GM12878 (cell line): ENCODE measurements at regions not wholly inside any gene's neighbourhood (a gene's known extent, or its start where the extent isn't known, plus 50 kb on each side); places are given as distances from the start of the nearest gene placed in this dataset.

Source experiments
- ATAC-seq: fragments of 200-7000 bp; cut with Tn5 transposase; 3 replicates; pipeline ENCODE4 v1.9.1; 2020; ENCODE audit warnings: mild to moderate bottlenecking, moderate library complexity
- BruUV-seq: library from RNA; stranded (reverse); fragments of 400-500 nt; replicated peaks from 2 replicates; lab custom pipeline; 2021; lab: Mats Ljungman, UMichigan
- CTCF ChIA-PET: fragments of 300-600 bp; sonication (Branson Sonifier 250); formaldehyde crosslinking; extraction: SDS; loops from one replicate; lab custom pipeline; 2021; ENCODE audit warnings: inconsistent platforms; lab: Yijun Ruan, JAX
- POLR2A ChIA-PET: fragments of 350-600 bp; formaldehyde crosslinking; extraction: SDS; loops from one replicate; lab custom pipeline; 2021; ENCODE audit warnings: inconsistent platforms; lab: Charles Lee
- RAD21 ChIA-PET: fragments of 300-600 bp; sonication (Branson Sonifier 250); formaldehyde crosslinking; loops from one replicate; lab custom pipeline; 2023; ENCODE audit warnings: antibody characterized with exemption; ENCODE audit not compliant: unreplicated experiment; lab: Charles Lee
- SMC1A ChIA-PET: fragments of 300-600 bp; sonication (Branson Sonifier 250); formaldehyde crosslinking; loops from one replicate; lab custom pipeline; 2023; ENCODE audit not compliant: unreplicated experiment, uncharacterized antibody; lab: Charles Lee
- DNase-seq: peaks from one replicate; pipeline ENCODE4 v3.0.0-alpha.2; 2011; ENCODE audit warnings: low read depth, low spot score
- FAIRE-seq: peaks from 3 replicates; lab custom pipeline; 2011; peaks lifted over from hg19 to GRCh38; lab: Jason Lieb, UNC
- H2AFZ ChIP-seq: 2 replicates; pipeline ENCODE4 v1.6.0; 2011; ENCODE audit warnings: low read depth, low read length, control low read depth; ENCODE audit not compliant: control insufficient read depth
- H3K27ac ChIP-seq: 2 replicates; pipeline ENCODE4 v1.5.1; 2011; ENCODE audit warnings: control low read depth; ENCODE audit not compliant: control insufficient read depth, insufficient read depth
- H3K27me3 ChIP-seq, 2 experiments: replicated peaks in 1 of 2; 2 replicates each; pipeline versions ENCODE4 v1.6.0 to v1.6.1; 2011; ENCODE audit warnings: low read length in 1 of 2; ENCODE audit not compliant: control insufficient read depth in 2 of 2, insufficient read depth in 2 of 2
- H3K36me3 ChIP-seq, 2 experiments: 2 replicates each; pipeline ENCODE4 v1.5.1; 2011; ENCODE audit warnings: low read length in 1 of 2; ENCODE audit not compliant: control insufficient read depth in 2 of 2, insufficient read depth in 2 of 2
- H3K4me1 ChIP-seq: 2 replicates; pipeline ENCODE4 v1.6.1; 2011; ENCODE audit warnings: mild to moderate bottlenecking, low read length, moderate library complexity, mixed read lengths; ENCODE audit not compliant: control insufficient read depth, insufficient read depth
- H3K4me2 ChIP-seq: 2 replicates; pipeline ENCODE4 v1.6.0; 2011; ENCODE audit warnings: control low read depth; ENCODE audit not compliant: control insufficient read depth, insufficient read depth
- H3K4me3 ChIP-seq: fragments of 200-600 bp; sonication (generic); 2 replicates; pipeline ENCODE4 v1.5.1; 2016
- H3K79me2 ChIP-seq: 2 replicates; pipeline ENCODE4 v1.6.0; 2011; ENCODE audit warnings: low read length; ENCODE audit not compliant: control insufficient read depth, insufficient read depth
- H3K9ac ChIP-seq: 2 replicates; pipeline ENCODE4 v1.8.0; 2011; ENCODE audit warnings: low read length, control low read depth, mixed read lengths; ENCODE audit not compliant: control insufficient read depth, insufficient read depth
- H3K9me3 ChIP-seq: replicated peaks from 3 replicates; pipeline ENCODE4 v1.5.1; 2011; ENCODE audit warnings: mild to moderate bottlenecking, low read length; ENCODE audit not compliant: control insufficient read depth, insufficient read depth
- H4K20me1 ChIP-seq: 2 replicates; pipeline ENCODE4 v1.6.0; 2011; ENCODE audit not compliant: control insufficient read depth, insufficient read depth
- NFYA ChIP-seq: IDR thresholded peaks from 2 replicates; pipeline ENCODE4 v1.6.1; 2011; ENCODE audit warnings: low read depth, mild to moderate bottlenecking, low read length, improper control_type of control experiment, borderline replicate concordance
- PML ChIP-seq: IDR thresholded peaks from 2 replicates; pipeline ENCODE4 v1.6.1; 2012; ENCODE audit warnings: low read length, inconsistent platforms
- STAT3 ChIP-seq: IDR thresholded peaks from 2 replicates; pipeline ENCODE4 v1.6.1; 2011; ENCODE audit warnings: low read depth, low read length, improper control_type of control experiment
- TBL1XR1 ChIP-seq: IDR thresholded peaks from 2 replicates; pipeline ENCODE4 v1.6.1; 2012; ENCODE audit warnings: low read depth, low read length, improper control_type of control experiment
- WGBS: methylation state at CpG from one replicate; pipeline ENCODE4 v1.1.6; 2016; ENCODE audit warnings: low lambda C conversion rate; ENCODE audit not compliant: insufficient replicate concordance, insufficient coverage; ENCODE audit errors: missing lambda C conversion rate; 5-methylcytosine and 5-hydroxymethylcytosine counted together
- in situ Hi-C: fragments of 300-500 bp; cut with MboI; formaldehyde crosslinking; loops from 9 replicates; pipeline ENCODE4 v1.14.3; 2018; ENCODE audit warnings: mixed read lengths
- intact Hi-C: fragments of 100-400 bp; cut with micrococcal nuclease; formaldehyde crosslinking; loops from one replicate; pipeline ENCODE4 v1.14.2; 2022; ENCODE audit not compliant: unreplicated experiment
- TF ChIP-seq, protein P1 (sequence below): fragments of 450-650 bp; formaldehyde crosslinking; IDR thresholded peaks from 2 replicates; pipeline ENCODE4 v1.4.0; 2020; ENCODE audit warnings: mild to moderate bottlenecking, moderate library complexity
- TF ChIP-seq, protein P2 (sequence below): IDR thresholded peaks from 2 replicates; pipeline ENCODE4 v1.6.1; 2012; ENCODE audit warnings: low read depth, low read length, improper control_type of control experiment

DNA sequence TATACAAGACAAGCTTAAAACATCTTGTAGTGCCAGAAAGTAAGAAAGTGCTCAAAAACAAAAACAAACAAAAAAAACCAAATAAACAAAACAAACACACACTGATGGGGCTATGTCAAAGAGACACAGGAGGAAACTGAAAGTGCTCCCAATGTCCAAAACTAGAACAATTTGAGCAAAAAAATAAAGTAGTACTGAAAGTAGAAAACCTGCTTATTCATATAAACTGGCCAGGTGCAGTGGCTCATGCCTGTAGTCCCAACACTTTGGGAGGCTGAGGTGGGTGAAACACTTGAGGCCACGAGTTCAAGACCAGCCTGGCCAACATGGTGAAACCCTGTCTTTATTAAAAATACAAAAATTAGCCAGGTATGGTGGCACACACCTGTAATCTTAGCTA lies 129.9 kb downstream of the GLUL start:
- ChIA-PET RAD21 (no interaction called here), SMC1A (interaction anchor here (1.3 kb wide), 1 partner anchor 14 kb away, joined by 3 read pairs; no protein-coding TSS in a partner anchor), POLR2A (no interaction called here), CTCF (interaction anchor here (1.5 kb wide), 1 partner anchor 30 kb away, joined by 4 read pairs; no protein-coding TSS in a partner anchor)
- Histone ChIP-seq H3K4me1 (no peaks in the 10 kb centered on the region), H3K79me2 (no peaks in the 10 kb centered on the region), H3K9ac (no peak overlapping the region), H3K27ac (no peak overlapping the region), H3K27me3 (peaks cover 0 to 1% of the 10 kb centered on the region in 2 experiments; a peak in 2 of 4 replicates), H3K36me3 (no peaks in the 10 kb centered on the region), H3K4me2 (no peak overlapping the region), H2AFZ (no peak overlapping the region), H3K9me3 (no peaks in the 10 kb centered on the region; the same call in 2 of the 3 replicates), H4K20me1 (no peaks in the 10 kb centered on the region), H3K4me3 (no peak overlapping the region)
- no TSS peak for BruUV-seq
- no peak for ATAC-seq
- TF ChIP-seq, protein P1, sequence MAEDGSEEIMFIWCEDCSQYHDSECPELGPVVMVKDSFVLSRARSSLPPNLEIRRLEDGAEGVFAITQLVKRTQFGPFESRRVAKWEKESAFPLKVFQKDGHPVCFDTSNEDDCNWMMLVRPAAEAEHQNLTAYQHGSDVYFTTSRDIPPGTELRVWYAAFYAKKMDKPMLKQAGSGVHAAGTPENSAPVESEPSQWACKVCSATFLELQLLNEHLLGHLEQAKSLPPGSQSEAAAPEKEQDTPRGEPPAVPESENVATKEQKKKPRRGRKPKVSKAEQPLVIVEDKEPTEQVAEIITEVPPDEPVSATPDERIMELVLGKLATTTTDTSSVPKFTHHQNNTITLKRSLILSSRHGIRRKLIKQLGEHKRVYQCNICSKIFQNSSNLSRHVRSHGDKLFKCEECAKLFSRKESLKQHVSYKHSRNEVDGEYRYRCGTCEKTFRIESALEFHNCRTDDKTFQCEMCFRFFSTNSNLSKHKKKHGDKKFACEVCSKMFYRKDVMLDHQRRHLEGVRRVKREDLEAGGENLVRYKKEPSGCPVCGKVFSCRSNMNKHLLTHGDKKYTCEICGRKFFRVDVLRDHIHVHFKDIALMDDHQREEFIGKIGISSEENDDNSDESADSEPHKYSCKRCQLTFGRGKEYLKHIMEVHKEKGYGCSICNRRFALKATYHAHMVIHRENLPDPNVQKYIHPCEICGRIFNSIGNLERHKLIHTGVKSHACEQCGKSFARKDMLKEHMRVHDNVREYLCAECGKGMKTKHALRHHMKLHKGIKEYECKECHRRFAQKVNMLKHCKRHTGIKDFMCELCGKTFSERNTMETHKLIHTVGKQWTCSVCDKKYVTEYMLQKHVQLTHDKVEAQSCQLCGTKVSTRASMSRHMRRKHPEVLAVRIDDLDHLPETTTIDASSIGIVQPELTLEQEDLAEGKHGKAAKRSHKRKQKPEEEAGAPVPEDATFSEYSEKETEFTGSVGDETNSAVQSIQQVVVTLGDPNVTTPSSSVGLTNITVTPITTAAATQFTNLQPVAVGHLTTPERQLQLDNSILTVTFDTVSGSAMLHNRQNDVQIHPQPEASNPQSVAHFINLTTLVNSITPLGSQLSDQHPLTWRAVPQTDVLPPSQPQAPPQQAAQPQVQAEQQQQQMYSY (CRISPR knock-in tag), result no peak
- TF ChIP-seq STAT3 (no peak), PML (no peak), NFYA (no peak), TBL1XR1 (no peak)
- TF ChIP-seq, protein P2, sequence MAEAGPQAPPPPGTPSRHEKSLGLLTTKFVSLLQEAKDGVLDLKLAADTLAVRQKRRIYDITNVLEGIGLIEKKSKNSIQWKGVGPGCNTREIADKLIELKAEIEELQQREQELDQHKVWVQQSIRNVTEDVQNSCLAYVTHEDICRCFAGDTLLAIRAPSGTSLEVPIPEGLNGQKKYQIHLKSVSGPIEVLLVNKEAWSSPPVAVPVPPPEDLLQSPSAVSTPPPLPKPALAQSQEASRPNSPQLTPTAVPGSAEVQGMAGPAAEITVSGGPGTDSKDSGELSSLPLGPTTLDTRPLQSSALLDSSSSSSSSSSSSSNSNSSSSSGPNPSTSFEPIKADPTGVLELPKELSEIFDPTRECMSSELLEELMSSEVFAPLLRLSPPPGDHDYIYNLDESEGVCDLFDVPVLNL, result no peak
- WGBS, result 0% methylated on average over 1 of the region's 1 CpG
- intact Hi-C loops, result no loop called here
- no peak for DNase-seq
- in situ Hi-C loops, result no loop called here
- no peak for FAIRE-seq
